ENCODE measurements at regions not wholly inside any gene's neighbourhood (a gene's known extent, or its start where the extent isn't known, plus 50 kb on each side); places are given as distances from the start of the nearest gene placed in this dataset.

DNA sequence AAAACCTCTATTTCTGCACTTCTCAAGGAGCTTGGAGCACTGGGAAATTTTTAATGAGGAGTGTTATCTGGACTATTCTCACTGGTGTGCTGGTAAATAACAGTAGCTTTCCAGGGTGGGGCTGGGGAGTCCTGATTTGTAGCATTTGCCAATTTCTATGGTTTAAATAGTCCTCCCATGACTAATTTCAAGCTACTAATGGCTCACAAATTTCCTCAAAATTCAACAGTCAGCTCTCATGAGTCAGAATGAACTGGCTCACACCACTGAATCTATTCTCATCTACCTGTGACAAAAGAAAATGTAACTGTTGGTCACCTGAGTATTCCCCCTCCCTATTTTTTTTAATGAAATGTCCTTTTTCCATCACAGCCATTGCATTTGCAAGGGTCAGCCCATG lies 449.6 kb downstream of the KIF16B start:
- H3K36me3 ChIP-seq (ENCODE audit: control insufficient read depth in 3 of 3, insufficient read depth in 2 of 3, low read depth in 1 of 3, low read length in 3 of 3): no peaks in the 10 kb centered on the region
- FAIRE-seq: no peak

DNA sequence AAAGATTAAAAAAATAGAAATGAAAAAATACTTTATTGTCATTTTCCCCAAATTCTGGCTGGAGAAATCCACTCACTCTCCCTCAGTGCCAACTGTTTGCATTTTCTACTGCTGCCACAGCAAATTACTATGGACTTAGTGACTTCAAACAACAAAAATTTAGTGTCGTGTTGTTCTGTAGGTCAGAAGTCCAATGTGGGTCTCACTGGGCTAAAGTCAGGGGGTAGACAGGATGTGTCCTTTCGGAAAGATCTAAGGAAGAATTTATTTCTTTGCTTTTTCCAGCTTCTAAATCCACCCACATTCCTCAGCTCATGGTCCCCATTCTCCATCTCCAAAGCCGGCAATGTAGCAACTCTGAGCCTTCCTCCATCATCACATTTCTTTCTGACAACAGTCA lies 453.3 kb downstream of the KIF16B start:
- Histone ChIP-seq H3K4me3 (ENCODE audit: low read depth in 1 of 3, low read length in 3 of 3) (no peak overlapping the region), H3K27ac (ENCODE audit: low read depth in 1 of 3, low read length in 2 of 3) (no peak overlapping the region), H3K27me3 (ENCODE audit: control insufficient read depth in 3 of 3, insufficient read depth in 3 of 3, low read length in 3 of 3) (no peaks in the 10 kb centered on the region), H3K36me3 (ENCODE audit: control insufficient read depth in 3 of 3, insufficient read depth in 2 of 3, low read depth in 1 of 3, low read length in 3 of 3) (no peaks in the 10 kb centered on the region), H3K4me1 (ENCODE audit: control insufficient read depth in 3 of 3, insufficient read depth in 2 of 3, low read depth in 1 of 3, low read length in 2 of 3) (no peaks in the 10 kb centered on the region), H3K9me3 (ENCODE audit: control insufficient read depth in 2 of 2, insufficient read depth in 1 of 2, low read depth in 1 of 2, low read length in 1 of 2) (no peaks in the 10 kb centered on the region)
- FAIRE-seq (no peak), DNase-seq (no peak)
- WGBS, 3 donors: 77 to 86% (median 77%) methylated on average over 3 of the region's 3 CpGs

More for the DNA sequence above, 449.6 kb downstream of the KIF16B start:
- H3K27ac ChIP-seq (ENCODE audit: low read depth in 1 of 3, low read length in 2 of 3): no peak overlapping the region
- no peak overlapping the region for H3K4me3 ChIP-seq (ENCODE audit: low read depth in 1 of 3, low read length in 3 of 3)
- H3K4me1 ChIP-seq (ENCODE audit: control insufficient read depth in 3 of 3, insufficient read depth in 2 of 3, low read depth in 1 of 3, low read length in 2 of 3): no peaks in the 10 kb centered on the region
- no peaks in the 10 kb centered on the region for H3K9me3 ChIP-seq (ENCODE audit: control insufficient read depth in 2 of 2, insufficient read depth in 1 of 2, low read depth in 1 of 2, low read length in 1 of 2)
- no peaks in the 10 kb centered on the region for H3K27me3 ChIP-seq (ENCODE audit: control insufficient read depth in 3 of 3, insufficient read depth in 3 of 3, low read length in 3 of 3)
- no peak for DNase-seq

DNA sequence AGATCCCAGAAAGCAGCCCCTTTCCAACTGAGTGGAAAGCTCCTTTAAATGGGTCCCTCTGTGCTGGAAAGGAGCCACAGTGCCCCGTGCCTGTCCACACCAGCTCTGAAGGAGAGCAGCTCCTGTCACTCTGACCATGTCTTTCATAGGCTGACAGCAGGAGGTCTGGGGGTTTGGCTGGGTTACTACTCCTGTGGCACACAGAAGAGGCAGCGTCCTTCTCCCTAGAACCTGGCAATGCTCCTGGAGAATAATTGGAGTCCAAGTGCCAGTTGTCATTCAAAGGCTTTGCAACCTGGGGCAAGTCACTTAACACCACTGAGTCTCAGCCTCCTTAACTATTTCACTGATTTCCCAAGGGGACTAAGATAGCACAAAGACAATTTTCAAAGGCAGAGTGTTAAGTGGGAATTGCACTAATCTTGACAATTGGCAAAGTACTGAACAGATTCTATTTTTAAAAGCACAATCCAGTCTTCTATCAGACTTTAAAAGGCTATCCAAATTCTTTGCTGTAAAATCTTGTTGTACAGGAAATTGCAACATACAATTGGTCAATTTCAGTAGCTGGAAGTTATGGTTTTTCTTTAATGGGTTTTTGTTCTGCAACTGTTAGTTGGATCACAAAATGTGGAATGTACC lies 457.2 kb downstream of the KIF16B start:
- 57 to 71% (median 62%) methylated on average over 2 of the region's 2 CpGs for WGBS, 3 donors
- H3K4me1 ChIP-seq (ENCODE audit: control insufficient read depth in 3 of 3, insufficient read depth in 2 of 3, low read depth in 1 of 3, low read length in 2 of 3): no peaks in the 10 kb centered on the region
- no peaks in the 10 kb centered on the region for H3K27me3 ChIP-seq (ENCODE audit: control insufficient read depth in 3 of 3, insufficient read depth in 3 of 3, low read length in 3 of 3)
- H3K4me3 ChIP-seq (ENCODE audit: low read depth in 1 of 3, low read length in 3 of 3): no peak overlapping the region
- H3K9me3 ChIP-seq (ENCODE audit: control insufficient read depth in 2 of 2, insufficient read depth in 1 of 2, low read depth in 1 of 2, low read length in 1 of 2): no peaks in the 10 kb centered on the region
- FAIRE-seq (no peak), DNase-seq (no peak)
- H3K27ac ChIP-seq (ENCODE audit: low read depth in 1 of 3, low read length in 2 of 3): no peak overlapping the region
- no peaks in the 10 kb centered on the region for H3K36me3 ChIP-seq (ENCODE audit: control insufficient read depth in 3 of 3, insufficient read depth in 2 of 3, low read depth in 1 of 3, low read length in 3 of 3)

DNA sequence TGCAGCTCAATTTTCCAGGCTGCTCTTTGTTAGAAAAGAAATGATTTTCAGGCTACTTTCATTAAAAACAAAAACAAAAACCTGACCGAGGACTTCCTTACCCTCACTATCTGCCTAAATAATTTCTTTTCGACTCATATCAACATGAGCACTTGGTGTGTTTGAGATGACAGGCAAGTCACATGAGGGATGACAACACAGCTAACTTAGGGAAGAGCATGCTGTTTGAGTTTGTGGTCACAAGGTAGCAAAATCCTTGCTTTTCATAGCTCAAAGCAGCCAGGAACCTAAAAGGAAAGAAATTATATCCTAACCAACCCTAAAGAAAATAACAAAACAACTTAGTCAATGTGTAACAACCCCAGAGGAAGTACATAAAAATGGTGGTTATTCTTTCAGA lies 459.5 kb downstream of the KIF16B start:
- H3K9me3 ChIP-seq (ENCODE audit: control insufficient read depth in 2 of 2, insufficient read depth in 1 of 2, low read depth in 1 of 2, low read length in 1 of 2): no peaks in the 10 kb centered on the region
- H3K4me3 ChIP-seq (ENCODE audit: low read depth in 1 of 3, low read length in 3 of 3): no peak overlapping the region
- no peak for FAIRE-seq
- 73 to 83% (median 77%) methylated on average over 2 of the region's 2 CpGs for WGBS, 3 donors
- no peaks in the 10 kb centered on the region for H3K4me1 ChIP-seq (ENCODE audit: control insufficient read depth in 3 of 3, insufficient read depth in 2 of 3, low read depth in 1 of 3, low read length in 2 of 3)
- H3K27me3 ChIP-seq (ENCODE audit: control insufficient read depth in 3 of 3, insufficient read depth in 3 of 3, low read length in 3 of 3): no peaks in the 10 kb centered on the region
- no peaks in the 10 kb centered on the region for H3K36me3 ChIP-seq (ENCODE audit: control insufficient read depth in 3 of 3, insufficient read depth in 2 of 3, low read depth in 1 of 3, low read length in 3 of 3)
- no peak overlapping the region for H3K27ac ChIP-seq (ENCODE audit: low read depth in 1 of 3, low read length in 2 of 3)
- no peak for DNase-seq

DNA sequence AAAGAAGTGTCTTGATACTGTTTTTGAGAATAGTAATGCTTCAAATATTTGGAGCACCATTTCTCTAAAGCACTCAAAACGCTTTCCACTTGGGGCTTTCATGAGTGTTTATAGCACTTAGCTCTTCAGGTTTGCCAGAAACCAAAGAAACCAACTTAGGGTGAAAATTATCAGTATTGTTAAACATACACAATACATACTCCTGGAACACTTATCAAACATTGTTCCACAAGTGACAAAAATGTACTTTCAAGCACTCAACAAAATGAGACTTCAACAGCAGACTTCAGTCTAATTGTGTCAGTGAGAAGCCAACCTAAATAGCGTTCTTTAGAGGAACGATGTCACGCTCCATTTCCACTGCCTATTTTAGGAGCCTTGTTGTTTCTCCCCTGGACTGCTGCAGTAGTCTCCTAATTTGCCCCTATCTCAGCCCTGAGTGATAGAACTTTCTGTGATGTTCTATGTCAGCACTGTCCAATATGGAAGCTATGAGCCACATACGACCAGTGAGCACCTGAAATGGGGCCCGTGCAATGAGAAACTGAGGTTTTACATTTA lies 461.3 kb downstream of the KIF16B start:
- Histone ChIP-seq H3K4me3 (ENCODE audit: low read depth in 1 of 3, low read length in 3 of 3) (no peak overlapping the region), H3K36me3 (ENCODE audit: control insufficient read depth in 3 of 3, insufficient read depth in 2 of 3, low read depth in 1 of 3, low read length in 3 of 3) (no peaks in the 10 kb centered on the region), H3K9me3 (ENCODE audit: control insufficient read depth in 2 of 2, insufficient read depth in 1 of 2, low read depth in 1 of 2, low read length in 1 of 2) (no peaks in the 10 kb centered on the region), H3K27ac (ENCODE audit: low read depth in 1 of 3, low read length in 2 of 3) (no peak overlapping the region), H3K27me3 (ENCODE audit: control insufficient read depth in 3 of 3, insufficient read depth in 3 of 3, low read length in 3 of 3) (peaks cover 0 to 3% (median 0%) of the 10 kb centered on the region in 3 donors), H3K4me1 (ENCODE audit: control insufficient read depth in 3 of 3, insufficient read depth in 2 of 3, low read depth in 1 of 3, low read length in 2 of 3) (no peaks in the 10 kb centered on the region)
- 84 to 87% (median 87%) methylated on average over 6 of the region's 6 CpGs for WGBS, 3 donors
- DNase-seq (no peak), FAIRE-seq (no peak)

DNA sequence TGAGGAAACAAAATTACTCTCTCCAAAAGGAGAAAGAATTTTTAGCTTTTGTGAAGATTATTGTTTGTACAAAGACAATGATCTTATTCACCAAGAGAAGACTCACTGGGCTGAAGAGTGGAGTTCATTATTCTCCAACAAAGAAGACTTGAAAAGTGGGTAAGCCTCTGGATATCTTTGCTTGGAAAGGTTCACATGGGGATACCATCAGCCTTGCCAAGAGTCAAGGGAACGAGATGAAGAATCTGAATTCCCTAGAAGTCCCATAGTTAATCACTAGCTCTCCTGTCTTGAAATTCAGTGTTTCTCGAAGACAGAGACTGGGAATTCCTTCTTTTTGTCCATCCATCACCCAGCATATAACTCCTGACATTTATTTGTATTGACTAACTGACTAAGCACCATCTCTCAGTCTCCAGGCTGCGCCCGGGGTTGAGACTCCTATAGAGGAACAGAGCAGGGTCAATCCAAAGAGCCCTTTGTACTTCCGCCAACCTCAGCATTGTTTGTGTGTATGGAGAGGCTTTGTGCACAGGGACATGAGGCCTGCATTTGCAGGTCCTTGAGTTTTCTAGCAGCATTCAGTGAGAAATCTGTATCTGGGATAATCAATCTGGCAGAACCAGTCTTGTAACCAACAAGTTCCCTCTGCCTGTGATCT lies 461.9 kb downstream of the KIF16B start:
- peaks cover 0 to 3% (median 0%) of the 10 kb centered on the region in 3 donors for H3K27me3 ChIP-seq (ENCODE audit: control insufficient read depth in 3 of 3, insufficient read depth in 3 of 3, low read length in 3 of 3)
- no peak overlapping the region for H3K4me3 ChIP-seq (ENCODE audit: low read depth in 1 of 3, low read length in 3 of 3)
- FAIRE-seq: no peak
- H3K36me3 ChIP-seq (ENCODE audit: control insufficient read depth in 3 of 3, insufficient read depth in 2 of 3, low read depth in 1 of 3, low read length in 3 of 3): no peaks in the 10 kb centered on the region
- no peak overlapping the region for H3K27ac ChIP-seq (ENCODE audit: low read depth in 1 of 3, low read length in 2 of 3)
- DNase-seq: no peak
- no peaks in the 10 kb centered on the region for H3K9me3 ChIP-seq (ENCODE audit: control insufficient read depth in 2 of 2, insufficient read depth in 1 of 2, low read depth in 1 of 2, low read length in 1 of 2)
- WGBS, 3 donors: 71 to 73% (median 72%) methylated on average over 5 of the region's 5 CpGs
- H3K4me1 ChIP-seq (ENCODE audit: control insufficient read depth in 3 of 3, insufficient read depth in 2 of 3, low read depth in 1 of 3, low read length in 2 of 3): no peaks in the 10 kb centered on the region

DNA sequence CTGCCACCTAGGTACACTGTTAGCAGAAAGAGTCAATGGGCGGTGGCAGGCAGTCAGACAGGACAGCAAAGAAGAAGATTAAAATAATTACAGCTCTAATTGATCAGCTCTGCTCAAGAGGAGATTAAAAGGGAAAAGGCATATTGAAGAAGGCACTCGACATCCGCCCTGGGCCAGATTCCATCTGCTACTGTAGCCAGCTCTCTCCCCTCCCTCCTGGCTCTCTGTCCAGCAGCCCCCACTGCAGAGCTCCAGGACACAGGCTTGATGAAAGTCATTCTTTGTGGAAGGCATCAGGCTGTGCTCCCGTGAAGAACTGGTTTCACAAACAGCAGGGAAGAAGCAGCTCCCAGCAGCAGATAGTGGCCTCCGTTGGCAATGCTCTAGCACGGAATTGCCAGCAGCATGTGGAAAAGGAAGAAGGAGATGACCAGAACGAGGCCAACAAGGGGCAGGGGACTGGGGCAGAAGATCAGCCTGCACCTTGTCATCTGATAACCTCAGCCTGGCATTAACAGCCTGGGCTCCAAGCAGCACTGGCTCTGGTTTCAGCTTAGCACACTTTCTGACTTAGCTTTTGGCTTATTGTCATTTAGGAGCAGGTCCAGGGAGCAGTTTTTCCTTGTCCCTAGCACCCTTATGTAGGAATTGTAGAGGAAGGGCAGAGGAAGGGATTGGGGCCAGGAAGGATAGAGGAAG lies 465.9 kb downstream of the KIF16B start:
- Histone ChIP-seq H3K36me3 (ENCODE audit: control insufficient read depth in 3 of 3, insufficient read depth in 2 of 3, low read depth in 1 of 3, low read length in 3 of 3) (no peaks in the 10 kb centered on the region), H3K27ac (ENCODE audit: low read depth in 1 of 3, low read length in 2 of 3) (no peak overlapping the region), H3K27me3 (ENCODE audit: control insufficient read depth in 3 of 3, insufficient read depth in 3 of 3, low read length in 3 of 3) (peaks cover 0 to 3% (median 0%) of the 10 kb centered on the region in 3 donors), H3K4me3 (ENCODE audit: low read depth in 1 of 3, low read length in 3 of 3) (no peak overlapping the region), H3K9me3 (ENCODE audit: control insufficient read depth in 2 of 2, insufficient read depth in 1 of 2, low read depth in 1 of 2, low read length in 1 of 2) (no peaks in the 10 kb centered on the region), H3K4me1 (ENCODE audit: control insufficient read depth in 3 of 3, insufficient read depth in 2 of 3, low read depth in 1 of 3, low read length in 2 of 3) (no peaks in the 10 kb centered on the region)
- FAIRE-seq (no peak), DNase-seq (no peak)
- 56 to 66% (median 60%) methylated on average over 7 of the region's 7 CpGs for WGBS, 3 donors

DNA sequence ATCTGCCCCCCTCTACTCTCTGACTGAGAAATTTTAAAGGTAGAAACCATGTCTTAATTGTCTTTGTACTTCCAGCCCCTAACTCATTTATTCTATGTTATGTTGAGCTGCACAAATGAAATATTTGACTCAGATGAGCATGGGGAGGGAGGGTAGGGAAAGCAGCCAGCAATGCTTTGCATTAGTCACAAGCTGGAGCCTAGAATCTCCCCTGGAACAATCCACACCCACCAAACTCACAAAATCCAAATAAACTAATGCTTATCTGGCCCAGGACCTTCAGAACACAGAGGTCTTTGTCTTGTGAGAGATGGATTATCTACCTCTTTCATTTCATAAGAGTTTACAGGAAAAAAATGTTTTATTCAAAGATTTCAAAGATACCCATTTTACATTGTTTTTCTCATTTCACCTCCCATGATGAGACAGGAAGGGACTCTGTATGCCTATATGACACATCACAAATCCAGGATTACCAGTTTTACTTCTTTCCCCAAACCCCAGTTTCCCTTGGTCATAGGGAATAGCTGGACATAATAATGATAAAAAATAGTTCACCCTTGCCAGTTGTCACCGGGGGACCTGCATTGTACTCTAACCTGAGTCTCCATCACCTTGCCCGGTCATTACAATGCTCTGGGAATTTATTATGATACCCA lies 466.9 kb downstream of the KIF16B start:
- Histone ChIP-seq H3K27me3 (ENCODE audit: control insufficient read depth in 3 of 3, insufficient read depth in 3 of 3, low read length in 3 of 3) (peaks cover 0 to 3% (median 0%) of the 10 kb centered on the region in 3 donors), H3K27ac (ENCODE audit: low read depth in 1 of 3, low read length in 2 of 3) (no peak overlapping the region), H3K4me1 (ENCODE audit: control insufficient read depth in 3 of 3, insufficient read depth in 2 of 3, low read depth in 1 of 3, low read length in 2 of 3) (no peaks in the 10 kb centered on the region), H3K4me3 (ENCODE audit: low read depth in 1 of 3, low read length in 3 of 3) (no peak overlapping the region), H3K36me3 (ENCODE audit: control insufficient read depth in 3 of 3, insufficient read depth in 2 of 3, low read depth in 1 of 3, low read length in 3 of 3) (no peaks in the 10 kb centered on the region), H3K9me3 (ENCODE audit: control insufficient read depth in 2 of 2, insufficient read depth in 1 of 2, low read depth in 1 of 2, low read length in 1 of 2) (no peaks in the 10 kb centered on the region)
- DNase-seq (no peak), FAIRE-seq (no peak)
- WGBS, 3 donors: 85 to 96% (median 90%) methylated on average over 2 of the region's 2 CpGs
